OCI-LY3 (cell line): ENCODE measurements at regions not wholly inside any gene's neighbourhood (a gene's known extent, or its start where the extent isn't known, plus 50 kb on each side); places are given as distances from the start of the nearest gene placed in this dataset.

Experiments
- H2AFZ ChIP-seq: fragments of 200-600, 300-600 bp; shearing (Covaris generic); 2 replicates; pipeline ENCODE4 v1.6.0; 2014; ENCODE audit warnings: antibody characterized with exemption, low read depth, low read length
- H3K27ac ChIP-seq: fragments of 200-600, 300-600 bp; sonication (generic); 2 replicates; pipeline ENCODE4 v1.5.1; 2014; ENCODE audit warnings: mild to moderate bottlenecking, low read length, moderate library complexity, mixed read lengths
- H3K27me3 ChIP-seq: fragments of 200-600, 300-600 bp; sonication (generic); 2 replicates; pipeline ENCODE4 v1.6.1; 2014; ENCODE audit warnings: low read depth, low read length, mixed read lengths
- H3K36me3 ChIP-seq: fragments of 200-600, 300-600 bp; sonication (generic); replicated peaks from 2 replicates; pipeline ENCODE3; 2014; ENCODE audit warnings: low read depth, low read length, mixed read lengths
- H3K4me1 ChIP-seq: fragments of 300-600, 200-600 bp; sonication (generic); 2 replicates; pipeline ENCODE4 v1.6.1; 2014; ENCODE audit warnings: low read length, mixed read lengths
- H3K4me2 ChIP-seq: fragments of 200-600, 300-600 bp; sonication (generic); 2 replicates; pipeline ENCODE4 v1.6.1; 2014; ENCODE audit warnings: low read length, mixed read lengths
- H3K4me3 ChIP-seq: fragments of 300-600, 200-600 bp; sonication (generic); 2 replicates; pipeline ENCODE4 v1.5.1; 2014; ENCODE audit warnings: antibody characterized with exemption, mild to moderate bottlenecking, low read length, moderate library complexity
- H3K79me2 ChIP-seq: fragments of 300-600, 200-600 bp; shearing (Covaris generic); 2 replicates; pipeline ENCODE4 v1.6.1; 2014; ENCODE audit warnings: mild to moderate bottlenecking, low read length, mixed read lengths
- H3K9ac ChIP-seq: fragments of 300-600, 200-600 bp; shearing (Covaris generic); 2 replicates; pipeline ENCODE4 v1.6.0; 2014; ENCODE audit warnings: mild to moderate bottlenecking, low read length, moderate library complexity
- H3K9me3 ChIP-seq: fragments of 200-600, 300-600 bp; shearing (Covaris generic); 2 replicates; pipeline ENCODE4 v1.6.1; 2014; ENCODE audit warnings: low read length, mixed read lengths; ENCODE audit not compliant: insufficient read depth
- H4K20me1 ChIP-seq: fragments of 200-600, 300-600 bp; sonication (generic); 2 replicates; pipeline ENCODE4 v1.6.1; 2016; ENCODE audit warnings: low read length, mixed read lengths; ENCODE audit not compliant: insufficient read depth
- CTCF ChIP-seq: fragments of 200-600, 300-600 bp; sonication (generic); IDR thresholded peaks from 2 replicates; pipeline ENCODE4 v1.5.1; 2014; ENCODE audit warnings: antibody characterized with exemption, low read length, low read depth
- EZH2phosphoT487 ChIP-seq: fragments of 200-600 bp; shearing (Covaris generic); IDR thresholded peaks from 2 replicates; pipeline ENCODE4 v1.6.1; 2018; ENCODE audit warnings: antibody characterized with exemption, mixed run types, low read depth

GRCh38 chr1:22338071-22338765, 113.4 kb upstream of the ZBTB40 start:
- Histone ChIP-seq H3K27ac (no peak overlapping the region), H4K20me1 (no peaks in the 10 kb centered on the region), H3K4me1 (peaks cover 18% of the 10 kb centered on the region), H3K27me3 (no peaks in the 10 kb centered on the region), H3K9ac (no peak overlapping the region), H3K9me3 (no peaks in the 10 kb centered on the region), H3K4me2 (no peak overlapping the region), H2AFZ (no peak overlapping the region), H3K79me2 (no peaks in the 10 kb centered on the region), H3K4me3 (no peak overlapping the region), H3K36me3 (no peaks in the 10 kb centered on the region)
- TF ChIP-seq EZH2phosphoT487 (no peak), CTCF (no peak)

GRCh38 chr1:22339237-22339636, 112.4 kb upstream of the ZBTB40 start:
- H3K4me2 ChIP-seq = no peak overlapping the region
- H3K9ac ChIP-seq = no peak overlapping the region
- no peaks in the 10 kb centered on the region for H3K9me3 ChIP-seq
- H2AFZ ChIP-seq = no peak overlapping the region
- H3K27me3 ChIP-seq = no peaks in the 10 kb centered on the region
- no peak overlapping the region for H3K4me3 ChIP-seq
- peaks cover 8% of the 10 kb centered on the region for H3K4me1 ChIP-seq
- H3K79me2 ChIP-seq = no peaks in the 10 kb centered on the region
- no peak overlapping the region for H3K27ac ChIP-seq
- no peaks in the 10 kb centered on the region for H3K36me3 ChIP-seq
- TF ChIP-seq EZH2phosphoT487 (no peak), CTCF (no peak)
- no peaks in the 10 kb centered on the region for H4K20me1 ChIP-seq

- no peak for TF ChIP-seq CTCF
- no peak for TF ChIP-seq EZH2phosphoT487
- Histone ChIP-seq H3K4me3 (no peak overlapping the region), H3K4me2 (no peak overlapping the region), H3K36me3 (no peaks in the 10 kb centered on the region), H3K4me1 (no peaks in the 10 kb centered on the region; the same call in 1 of the 2 replicates), H2AFZ (no peak overlapping the region), H4K20me1 (no peaks in the 10 kb centered on the region), H3K27me3 (no peaks in the 10 kb centered on the region), H3K9ac (no peak overlapping the region), H3K9me3 (no peaks in the 10 kb centered on the region), H3K27ac (no peak overlapping the region), H3K79me2 (no peaks in the 10 kb centered on the region)
Measured at GRCh38 chr1:22340066-22340465, 111.6 kb upstream of the ZBTB40 start.

GRCh38 chr1:22340873-22341272, 110.8 kb upstream of the ZBTB40 start:
- Histone ChIP-seq H3K27me3 (no peaks in the 10 kb centered on the region), H3K4me3 (no peak overlapping the region), H3K4me1 (no peaks in the 10 kb centered on the region), H3K27ac (no peak overlapping the region), H3K79me2 (no peaks in the 10 kb centered on the region), H3K9me3 (no peaks in the 10 kb centered on the region), H2AFZ (no peak overlapping the region), H3K4me2 (no peak overlapping the region), H3K9ac (no peak overlapping the region), H3K36me3 (no peaks in the 10 kb centered on the region), H4K20me1 (no peaks in the 10 kb centered on the region)
- TF ChIP-seq EZH2phosphoT487 = no peak
- no peak for TF ChIP-seq CTCF
